ENCODE measurements at regions not wholly inside any gene's neighbourhood (a gene's known extent, or its start where the extent isn't known, plus 50 kb on each side); places are given as distances from the start of the nearest gene placed in this dataset.

DNA sequence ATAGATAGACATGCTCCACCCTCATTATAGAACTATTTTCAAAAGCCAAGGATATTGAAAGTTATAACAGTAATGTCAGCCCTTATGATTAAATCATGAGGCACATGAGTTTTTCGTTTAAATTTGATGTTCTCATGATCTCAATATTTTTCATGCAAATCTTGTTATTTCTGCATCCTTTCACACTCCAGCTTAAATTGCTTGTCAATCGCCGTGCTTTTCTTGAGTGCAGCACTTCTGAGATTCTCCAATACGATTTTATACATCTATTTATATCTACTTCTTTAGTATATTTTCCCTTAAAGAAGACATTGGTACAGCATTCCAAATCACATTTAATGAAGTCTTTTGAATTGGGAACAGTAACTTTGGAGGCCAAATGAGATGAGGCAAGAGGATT, 171.2 kb upstream of the GBE1 start:
- 53% methylated on average over 4 of the region's 4 CpGs for WGBS (ENCODE audit: missing lambda C conversion rate)
- Histone ChIP-seq H3K4me3 (no peak overlapping the region), H3K27ac (no peak overlapping the region), H3K4me1 (no peaks in the 10 kb centered on the region), H3K9me3 (no peaks in the 10 kb centered on the region), H3K4me2 (no peak overlapping the region)
- ChIA-PET CTCF (no interaction called here), POLR2A (no interaction called here)
- ATAC-seq, result no peak
- no peak for DNase-seq (ENCODE audit: low read depth in 1 of 2, low spot score in 1 of 2)
- FAIRE-seq, result no peak
- TF ChIP-seq ESRRA (IDR thresholded peaks at IDR 0.05; ENCODE audit: borderline replicate concordance, low read length) (no peak), POLR2A (IDR thresholded peaks at IDR 0.05; ENCODE audit: low read length) (no peak), MAFK (IDR thresholded peaks at IDR 0.05; ENCODE audit: partially characterized antibody) (no peak), ZC3H11A (IDR thresholded peaks at IDR 0.05) (no peak), POLR2AphosphoS2 (conservative IDR thresholded peaks at IDR 0.05; ENCODE audit: low read length) (no peak), SREBF2 (IDR thresholded peaks at IDR 0.05) (no peak), TP53 (CRISPR knock-in tag; IDR thresholded peaks at IDR 0.05) (no peak), FOSL2 (IDR thresholded peaks at IDR 0.05) (no peak), FOSL2 (CRISPR knock-in tag; IDR thresholded peaks at IDR 0.05) (no peak), EHF (CRISPR knock-in tag; IDR thresholded peaks at IDR 0.05) (no peak), ZFP36 (IDR thresholded peaks at IDR 0.05; ENCODE audit: borderline replicate concordance, partially characterized antibody) (no peak), BHLHE40 (IDR thresholded peaks at IDR 0.05; ENCODE audit: low read depth, low read length) (no peak), MYC (IDR thresholded peaks at IDR 0.05; ENCODE audit: borderline replicate concordance, low read length) (no peak), CHD2 (IDR thresholded peaks at IDR 0.05; ENCODE audit: low read length, partially characterized antibody) (no peak), PHF8 (IDR thresholded peaks at IDR 0.05; ENCODE audit: borderline replicate concordance, low read depth) (no peak)
- TF ChIP-seq, protein P1, sequence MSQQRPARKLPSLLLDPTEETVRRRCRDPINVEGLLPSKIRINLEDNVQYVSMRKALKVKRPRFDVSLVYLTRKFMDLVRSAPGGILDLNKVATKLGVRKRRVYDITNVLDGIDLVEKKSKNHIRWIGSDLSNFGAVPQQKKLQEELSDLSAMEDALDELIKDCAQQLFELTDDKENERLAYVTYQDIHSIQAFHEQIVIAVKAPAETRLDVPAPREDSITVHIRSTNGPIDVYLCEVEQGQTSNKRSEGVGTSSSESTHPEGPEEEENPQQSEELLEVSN (IDR thresholded peaks at IDR 0.05; ENCODE audit: borderline replicate concordance, low read depth), result no peak

DNA sequence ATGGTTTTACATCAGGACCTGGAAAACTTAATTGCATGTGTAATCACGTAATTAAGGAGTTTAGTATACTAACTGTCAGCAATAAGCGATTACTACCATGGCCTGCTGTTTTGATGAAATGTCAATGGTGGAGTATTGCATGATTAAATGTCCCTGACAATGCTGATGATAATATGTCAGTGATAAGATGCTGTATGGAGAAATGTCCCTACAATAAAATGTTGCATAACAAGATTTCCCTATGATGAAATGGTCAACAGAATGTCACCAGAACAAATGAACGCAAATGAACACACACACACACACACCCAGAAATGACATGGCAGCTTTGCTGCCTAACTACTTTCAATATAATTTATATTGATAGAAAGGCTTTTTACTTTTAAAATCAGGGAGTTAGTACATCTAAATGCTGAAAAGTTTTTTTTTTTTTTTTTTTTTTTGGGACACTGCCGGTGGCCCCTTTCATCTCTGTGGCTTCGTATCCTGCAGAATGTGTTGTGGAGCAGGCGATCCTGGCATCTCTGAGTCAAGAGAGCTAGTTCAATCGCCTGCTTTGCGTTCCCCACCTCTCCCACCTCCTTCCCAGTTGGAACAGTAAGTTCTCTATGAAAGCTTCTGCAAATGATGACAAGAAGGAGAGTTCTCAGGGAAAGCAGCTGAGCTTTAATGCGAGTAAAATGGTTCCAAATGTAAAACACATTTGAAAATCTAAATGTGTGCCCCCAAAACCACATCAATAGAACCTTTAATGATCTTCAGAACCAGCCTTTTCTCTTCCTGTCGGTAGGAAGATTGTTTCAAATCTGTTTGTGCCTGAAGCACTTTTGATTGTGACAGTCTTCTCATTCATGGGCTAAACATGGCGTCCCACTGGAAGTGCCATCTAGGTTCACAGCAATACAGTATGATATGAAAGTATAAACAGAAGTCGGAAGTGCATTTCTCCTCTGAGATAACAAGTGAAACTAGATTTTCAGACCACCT, 170.1 kb upstream of the GBE1 start:
- DNase-seq (ENCODE audit: low read depth in 1 of 2, low spot score in 1 of 2), result no peak
- POLR2A ChIA-PET, result interaction anchor here (0.7 kb wide), 2 partner anchors 149 to 354 kb away, joined by 4 to 6 read pairs; no protein-coding TSS in a partner anchor

More for the DNA sequence above, 170.1 kb upstream of the GBE1 start:
- ATAC-seq (no peak), FAIRE-seq (no peak)
- Histone ChIP-seq H3K27ac (no peak overlapping the region), H3K4me1 (no peaks in the 10 kb centered on the region), H3K4me2 (no peak overlapping the region), H3K9me3 (no peaks in the 10 kb centered on the region), H3K4me3 (no peak overlapping the region)
- 56% methylated on average over 12 of the region's 12 CpGs for WGBS (ENCODE audit: missing lambda C conversion rate)
- no peak for TF ChIP-seq EP300 (IDR thresholded peaks at IDR 0.05)
- no peak for TF ChIP-seq GATA3 (IDR thresholded peaks at IDR 0.05; ENCODE audit: borderline replicate concordance)
- TF ChIP-seq, protein P2, sequence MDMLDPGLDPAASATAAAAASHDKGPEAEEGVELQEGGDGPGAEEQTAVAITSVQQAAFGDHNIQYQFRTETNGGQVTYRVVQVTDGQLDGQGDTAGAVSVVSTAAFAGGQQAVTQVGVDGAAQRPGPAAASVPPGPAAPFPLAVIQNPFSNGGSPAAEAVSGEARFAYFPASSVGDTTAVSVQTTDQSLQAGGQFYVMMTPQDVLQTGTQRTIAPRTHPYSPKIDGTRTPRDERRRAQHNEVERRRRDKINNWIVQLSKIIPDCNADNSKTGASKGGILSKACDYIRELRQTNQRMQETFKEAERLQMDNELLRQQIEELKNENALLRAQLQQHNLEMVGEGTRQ (IDR thresholded peaks at IDR 0.05), result no peak
- no peak for TF ChIP-seq EHMT2 (IDR thresholded peaks at IDR 0.05; ENCODE audit: low read depth)
- no peak for TF ChIP-seq MYC (IDR thresholded peaks at IDR 0.05; ENCODE audit: borderline replicate concordance, low read length)
- TF ChIP-seq ZNF302 (CRISPR knock-in tag; IDR thresholded peaks at IDR 0.05), result no peak
- no peak for TF ChIP-seq JUNB (IDR thresholded peaks at IDR 0.05)
- TF ChIP-seq HOXA7 (CRISPR knock-in tag; IDR thresholded peaks at IDR 0.05), result no peak
- TF ChIP-seq POLR2A (IDR thresholded peaks at IDR 0.05; ENCODE audit: low read length), result no peak
- no peak for TF ChIP-seq RCOR1 (IDR thresholded peaks at IDR 0.05; ENCODE audit: low read depth, low read length)
- TF ChIP-seq ZC3H11A (IDR thresholded peaks at IDR 0.05), result no peak
- no peak for TF ChIP-seq ZSCAN20 (CRISPR knock-in tag; IDR thresholded peaks at IDR 0.05)
- TF ChIP-seq, protein P3, sequence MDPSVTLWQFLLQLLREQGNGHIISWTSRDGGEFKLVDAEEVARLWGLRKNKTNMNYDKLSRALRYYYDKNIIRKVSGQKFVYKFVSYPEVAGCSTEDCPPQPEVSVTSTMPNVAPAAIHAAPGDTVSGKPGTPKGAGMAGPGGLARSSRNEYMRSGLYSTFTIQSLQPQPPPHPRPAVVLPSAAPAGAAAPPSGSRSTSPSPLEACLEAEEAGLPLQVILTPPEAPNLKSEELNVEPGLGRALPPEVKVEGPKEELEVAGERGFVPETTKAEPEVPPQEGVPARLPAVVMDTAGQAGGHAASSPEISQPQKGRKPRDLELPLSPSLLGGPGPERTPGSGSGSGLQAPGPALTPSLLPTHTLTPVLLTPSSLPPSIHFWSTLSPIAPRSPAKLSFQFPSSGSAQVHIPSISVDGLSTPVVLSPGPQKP (IDR thresholded peaks at IDR 0.05; ENCODE audit: low read depth, low read length), result no peak
- TF ChIP-seq RNF2 (IDR thresholded peaks at IDR 0.05; ENCODE audit: borderline replicate concordance, low read depth), result no peak
- no peak for TF ChIP-seq HEYL (CRISPR knock-in tag; IDR thresholded peaks at IDR 0.05)
- TF ChIP-seq KDM1A (IDR thresholded peaks at IDR 0.05; ENCODE audit: low read depth), result no peak
- TF ChIP-seq, protein P4, sequence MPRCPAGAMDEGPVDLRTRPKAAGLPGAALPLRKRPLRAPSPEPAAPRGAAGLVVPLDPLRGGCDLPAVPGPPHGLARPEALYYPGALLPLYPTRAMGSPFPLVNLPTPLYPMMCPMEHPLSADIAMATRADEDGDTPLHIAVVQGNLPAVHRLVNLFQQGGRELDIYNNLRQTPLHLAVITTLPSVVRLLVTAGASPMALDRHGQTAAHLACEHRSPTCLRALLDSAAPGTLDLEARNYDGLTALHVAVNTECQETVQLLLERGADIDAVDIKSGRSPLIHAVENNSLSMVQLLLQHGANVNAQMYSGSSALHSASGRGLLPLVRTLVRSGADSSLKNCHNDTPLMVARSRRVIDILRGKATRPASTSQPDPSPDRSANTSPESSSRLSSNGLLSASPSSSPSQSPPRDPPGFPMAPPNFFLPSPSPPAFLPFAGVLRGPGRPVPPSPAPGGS (IDR thresholded peaks at IDR 0.05), result no peak
- TF ChIP-seq TFCP2L1 (CRISPR knock-in tag; IDR thresholded peaks at IDR 0.05), result no peak
- no peak for TF ChIP-seq TP53 (CRISPR knock-in tag; IDR thresholded peaks at IDR 0.05)
- TF ChIP-seq CEBPB (IDR thresholded peaks at IDR 0.05), result no peak
- CTCF ChIA-PET, result interaction anchor here (1.0 kb wide), 2 partner anchors 16 to 22 kb away, joined by 3 read pairs; no protein-coding TSS in a partner anchor
